ENCODE measurements at regions not wholly inside any gene's neighbourhood (a gene's known extent, or its start where the extent isn't known, plus 50 kb on each side); places are given as distances from the start of the nearest gene placed in this dataset.
A peak's percentile ranks its signal among the peaks of the same experiment; 100 is the strongest.
"Not testable (repeated sequence)": the region's sequence is repeated elsewhere in the genome, so short reads cannot be mapped to it uniquely, and the experiment has no call there.

- DNase-seq, result no peak
Observed at GRCh38 chr22:17318817-17319216, 50.4 kb upstream of the CECR2 start.

DNA sequence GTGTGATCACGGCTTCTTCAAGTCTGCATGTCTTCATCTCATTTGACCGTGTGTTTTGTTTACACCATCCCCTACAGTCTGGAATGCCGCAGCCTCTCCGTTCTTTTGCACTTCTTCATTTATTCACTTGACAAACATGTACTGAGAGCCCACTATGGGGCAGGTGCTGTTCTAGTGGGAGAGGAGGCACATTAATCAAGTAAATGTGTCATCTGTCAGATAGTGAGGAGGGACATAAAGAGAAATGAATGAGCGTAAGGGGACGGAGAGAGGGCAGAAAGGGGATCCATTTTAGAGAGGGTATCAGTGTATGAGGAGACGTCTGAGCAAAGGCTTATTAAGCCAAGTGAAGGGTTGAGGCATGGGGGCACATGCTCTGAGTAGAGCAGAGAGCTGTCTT is 54.0 kb upstream of the CECR2 start:
- DNase-seq, result no peak

GRCh38 chr22:17314487-17314886 is 54.8 kb upstream of the CECR2 start:
- no peak for DNase-seq

- DNase-seq, result no peak
Observed at GRCh38 chr22:17313626-17314025, 55.6 kb upstream of the CECR2 start.

DNA sequence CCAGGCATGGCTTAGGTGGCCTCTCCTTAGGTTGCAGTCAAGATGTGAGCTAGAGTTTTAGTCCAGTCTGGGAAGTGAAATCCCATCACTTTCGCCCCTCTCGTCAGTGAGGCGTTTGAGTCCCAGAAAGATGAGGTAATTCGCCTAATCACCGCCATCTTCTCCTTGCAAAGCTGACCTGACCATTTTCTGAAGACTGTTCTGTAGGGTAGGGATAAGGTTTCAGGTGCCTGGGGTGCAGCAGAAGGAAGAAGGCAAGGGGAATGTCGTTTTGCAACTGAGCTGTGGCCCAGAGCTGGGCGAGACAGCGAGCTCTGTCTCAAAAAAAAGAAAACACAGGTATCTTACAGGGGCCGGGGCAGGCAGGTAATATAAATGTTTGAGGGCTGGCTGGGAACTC is 61.7 kb upstream of the CECR2 start:
- no peak for DNase-seq

- no peak for DNase-seq
Observed at GRCh38 chr22:17305076-17305475, 64.2 kb upstream of the CECR2 start.

DNA sequence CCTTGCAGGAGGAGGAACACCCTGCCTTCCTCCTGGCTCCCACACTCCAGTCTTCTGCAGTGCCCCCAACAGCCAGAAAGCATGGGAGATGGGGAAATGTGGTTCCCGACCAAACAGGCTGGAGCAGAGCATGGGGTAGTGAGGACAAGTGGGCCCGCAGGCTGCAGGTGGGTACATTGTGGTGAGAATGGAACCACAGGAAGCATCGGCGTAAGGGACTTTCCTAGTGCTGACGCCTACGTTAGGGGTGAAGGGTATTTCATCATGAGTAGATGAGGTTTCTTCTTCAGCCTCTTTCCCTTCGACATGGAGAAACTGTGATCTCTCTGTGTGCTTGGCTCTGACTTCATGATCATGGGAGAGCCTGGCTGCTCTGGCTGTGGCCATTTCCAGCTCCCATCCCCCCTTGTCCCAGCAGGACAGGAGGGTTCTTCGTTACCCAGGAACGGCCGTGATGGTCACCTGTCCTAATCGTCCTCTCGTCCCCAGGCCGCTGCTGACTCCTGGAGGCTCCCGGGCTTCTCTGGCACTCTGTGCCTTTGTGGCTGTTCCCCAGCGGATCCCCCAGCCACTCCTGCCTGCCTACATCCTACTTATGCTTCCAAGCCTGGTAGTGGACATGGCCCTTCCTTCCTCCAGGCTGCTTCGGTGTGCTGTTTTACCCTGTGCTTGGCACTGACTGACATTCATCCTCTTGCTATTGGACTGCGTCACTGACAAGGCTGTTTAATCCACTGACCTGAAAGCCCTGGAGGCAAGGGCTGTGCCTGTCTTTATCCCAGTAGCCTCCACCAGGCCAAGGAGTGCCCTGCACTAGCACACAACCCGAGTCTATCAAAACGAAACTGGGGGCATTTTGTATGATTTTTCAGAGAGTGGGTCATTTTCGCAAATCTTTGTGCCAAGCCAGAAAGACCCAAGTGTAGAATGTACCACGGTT is 65.2 kb upstream of the CECR2 start:
- DNase-seq, result peak; percentile 24

DNA sequence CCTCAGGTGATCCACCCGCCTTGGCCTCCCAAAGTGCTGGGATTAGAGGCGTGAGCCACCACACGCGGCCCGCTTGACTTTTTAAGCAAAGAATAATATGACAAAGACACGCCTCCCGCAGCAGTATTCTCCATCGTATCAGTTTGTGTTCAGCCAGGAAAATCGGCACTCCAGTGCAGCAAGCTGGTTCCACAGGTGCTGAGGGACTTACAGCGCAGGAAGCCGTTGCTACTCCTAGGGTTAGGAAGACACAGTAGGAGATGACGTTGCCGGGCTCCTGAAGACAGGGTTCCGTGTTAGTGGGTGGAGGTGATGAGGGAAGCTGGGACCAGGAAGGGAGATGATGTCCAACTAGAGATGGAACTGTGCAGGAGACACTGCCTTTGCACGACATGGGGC is 65.8 kb upstream of the CECR2 start:
- no peak for DNase-seq

GRCh38 chr22:17302616-17303015 is 66.6 kb upstream of the CECR2 start:
- DNase-seq, result no peak

DNA sequence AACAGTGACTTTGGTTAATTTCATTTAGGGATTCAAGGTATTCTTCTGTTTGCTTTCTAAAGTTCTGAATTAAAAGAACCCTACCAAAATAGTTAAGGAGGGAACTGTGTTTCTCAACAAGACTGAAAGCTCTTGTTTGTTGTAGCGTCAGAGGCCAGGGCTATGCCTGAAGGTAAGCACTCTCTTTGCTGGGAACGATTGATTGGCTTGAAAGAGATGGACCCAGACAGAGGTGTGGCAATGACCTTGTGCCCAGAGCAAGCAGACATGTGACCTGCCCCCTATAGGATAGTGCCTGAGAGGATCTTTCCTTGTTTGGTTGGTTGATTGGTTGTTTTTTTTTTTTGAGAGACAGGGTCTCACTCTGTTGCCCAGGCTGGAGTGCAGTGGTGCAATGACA is 68.3 kb upstream of the CECR2 start:
- no peak for DNase-seq

DNA sequence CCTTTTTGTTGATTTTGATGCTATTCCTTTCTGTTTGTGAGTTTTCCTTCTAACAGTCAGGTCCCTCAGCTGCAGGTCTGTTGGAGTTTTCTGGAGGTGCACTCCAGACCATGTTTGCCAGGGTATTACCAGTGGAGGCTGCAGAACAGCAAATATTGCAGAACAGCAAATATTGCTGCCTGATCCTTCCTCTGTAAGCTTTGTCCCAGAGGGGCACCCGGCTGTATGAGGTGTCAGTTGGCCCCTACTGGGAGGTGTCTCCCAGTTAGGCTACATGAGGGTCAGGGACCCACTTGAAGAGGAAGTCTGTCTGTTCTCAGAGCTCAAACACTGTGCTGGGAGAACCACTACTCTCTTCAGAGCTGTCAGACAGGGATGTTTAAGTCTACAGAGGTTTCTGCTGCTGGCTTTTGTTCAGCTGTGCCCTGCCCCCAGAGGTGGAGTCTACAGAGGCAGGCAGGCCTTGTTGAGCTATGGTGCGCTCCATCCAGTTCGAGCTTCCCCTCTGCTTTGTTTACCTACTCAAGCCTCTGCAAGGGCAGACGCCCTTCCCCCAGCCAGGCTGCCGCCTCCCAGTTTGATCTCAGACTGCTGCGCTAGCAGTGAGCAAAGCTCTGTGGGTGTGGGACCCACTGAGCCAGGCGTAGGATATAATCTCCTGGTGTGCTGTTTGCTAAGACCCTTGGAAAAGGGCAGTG is 70.3 kb upstream of the CECR2 start:
- DNase-seq, result not testable (repeated sequence)

DNA sequence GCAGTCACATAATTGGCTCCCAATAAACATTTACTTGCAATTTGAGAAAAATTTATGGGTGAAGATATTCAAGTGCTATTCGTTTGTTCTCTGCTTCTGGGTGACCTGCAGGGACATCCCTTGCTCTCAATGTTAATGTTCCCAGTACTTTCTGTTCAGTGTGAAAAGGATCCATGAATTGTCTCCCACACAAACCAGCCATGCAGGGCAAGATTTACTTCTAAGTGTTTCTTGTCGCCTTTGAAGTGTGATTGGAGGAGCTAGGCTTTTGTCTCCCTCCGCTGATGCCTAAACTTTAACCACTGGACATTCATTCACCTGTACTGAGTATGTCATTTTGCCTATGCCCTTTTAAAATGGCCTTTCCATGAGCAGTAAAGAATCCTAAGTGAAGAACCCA is 66.4 kb upstream of the ADA2 start:
- no peak for DNase-seq

- DNase-seq, result no peak
Observed at GRCh38 chr22:17284888-17285287, 65.7 kb upstream of the ADA2 start.

- no peak for DNase-seq
Observed at GRCh38 chr22:17284466-17284865, 65.2 kb upstream of the ADA2 start.

DNA sequence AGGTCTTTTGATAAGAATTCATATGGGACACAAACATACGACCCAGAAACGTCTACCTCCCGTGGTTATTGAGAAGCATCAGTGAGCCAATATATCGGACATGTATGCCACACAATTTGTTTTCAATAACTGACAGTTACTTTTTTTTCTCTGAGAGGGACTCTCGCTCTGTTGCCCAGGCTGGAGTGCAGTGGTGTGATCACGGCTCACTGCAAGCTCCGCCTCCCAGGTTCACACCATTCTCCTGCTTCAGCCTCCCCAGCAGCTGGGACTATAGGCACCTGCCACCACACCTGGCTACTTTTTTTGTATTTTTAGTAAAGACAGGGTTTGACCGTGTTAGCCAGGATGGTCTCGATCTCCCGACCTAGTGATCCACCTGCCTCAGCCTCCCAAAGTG is 64.6 kb upstream of the ADA2 start:
- DNase-seq, result not testable (repeated sequence)

DNA sequence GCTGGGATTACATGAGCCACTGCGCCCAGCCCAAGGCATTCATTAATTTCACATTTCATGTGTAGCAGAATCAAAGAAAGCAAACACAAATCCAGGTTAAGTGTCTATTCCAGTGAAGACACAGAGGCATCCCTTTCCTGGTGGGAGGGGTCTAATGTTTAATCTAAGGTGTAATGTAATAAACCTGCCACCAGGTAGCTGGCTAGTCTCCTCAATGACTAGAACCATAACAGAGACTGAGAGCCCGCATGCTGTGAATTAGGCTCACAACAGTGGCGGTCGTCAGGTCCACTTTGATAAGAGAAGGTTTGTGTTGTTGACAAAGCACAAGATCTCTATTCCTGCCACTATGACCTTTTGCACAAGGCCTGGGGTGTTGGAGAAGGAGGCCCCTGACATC is 64.2 kb upstream of the ADA2 start:
- no peak for DNase-seq

- no peak for DNase-seq
Observed at GRCh38 chr22:17281440-17281841, 62.2 kb upstream of the ADA2 start.

DNA sequence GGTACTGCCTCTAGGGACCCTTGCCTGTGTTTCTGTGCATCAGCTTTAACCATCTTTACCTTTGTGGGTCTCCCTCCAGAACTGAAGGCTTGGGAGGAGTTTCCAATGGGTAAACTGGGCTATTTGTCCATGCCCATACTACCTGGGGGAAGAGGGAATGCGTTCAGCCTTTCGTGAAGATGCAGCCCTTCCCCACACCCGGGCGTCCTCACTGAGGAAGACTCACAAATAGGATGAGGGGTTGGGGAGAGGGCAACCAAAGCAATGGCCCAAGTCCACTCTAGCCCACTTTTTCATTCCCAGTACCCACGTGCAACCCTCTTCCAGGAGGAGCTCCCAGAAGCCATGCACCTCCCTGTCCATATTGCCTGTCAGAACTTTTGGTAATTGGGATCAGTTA is 61.8 kb upstream of the ADA2 start:
- no peak for DNase-seq

GRCh38 chr22:17272511-17272991 is 53.3 kb upstream of the ADA2 start:
- DNase-seq, result no peak

DNA sequence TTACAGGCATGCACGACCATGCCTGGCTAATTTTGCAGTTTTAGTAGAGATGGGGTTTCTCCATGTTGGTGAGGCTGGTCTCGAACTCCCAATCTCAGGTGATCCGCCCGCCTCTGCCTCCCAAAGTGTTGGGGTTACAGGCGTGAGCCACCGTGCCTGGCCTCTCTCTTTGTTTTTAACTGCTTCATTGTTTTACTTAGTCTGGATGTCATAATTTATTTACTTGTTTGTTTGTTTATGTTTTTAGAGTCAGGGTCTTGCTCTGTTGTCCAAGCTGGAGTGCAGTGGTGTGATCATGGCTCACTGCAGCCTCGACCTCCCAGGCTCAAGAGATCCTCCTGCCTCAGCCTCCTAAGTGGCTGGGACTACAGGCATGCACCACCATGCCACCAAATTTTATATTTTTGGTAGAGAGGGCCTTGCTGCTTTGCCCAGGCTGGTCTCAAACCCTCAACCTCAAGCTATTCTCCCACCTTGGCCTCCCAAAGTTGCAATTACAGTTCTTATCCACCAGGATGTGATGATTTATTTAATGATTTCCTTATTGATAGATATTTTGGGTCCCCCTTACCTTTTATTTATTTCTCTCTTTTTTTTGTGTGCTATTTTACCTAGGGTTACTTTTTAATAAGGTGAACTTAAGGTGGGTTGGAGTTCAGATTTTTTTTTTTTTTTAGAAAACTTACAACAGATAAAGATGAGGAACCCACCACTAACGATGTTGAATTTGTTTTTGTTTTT is 52.6 kb upstream of the ADA2 start:
- DNase-seq, result no peak

DNA sequence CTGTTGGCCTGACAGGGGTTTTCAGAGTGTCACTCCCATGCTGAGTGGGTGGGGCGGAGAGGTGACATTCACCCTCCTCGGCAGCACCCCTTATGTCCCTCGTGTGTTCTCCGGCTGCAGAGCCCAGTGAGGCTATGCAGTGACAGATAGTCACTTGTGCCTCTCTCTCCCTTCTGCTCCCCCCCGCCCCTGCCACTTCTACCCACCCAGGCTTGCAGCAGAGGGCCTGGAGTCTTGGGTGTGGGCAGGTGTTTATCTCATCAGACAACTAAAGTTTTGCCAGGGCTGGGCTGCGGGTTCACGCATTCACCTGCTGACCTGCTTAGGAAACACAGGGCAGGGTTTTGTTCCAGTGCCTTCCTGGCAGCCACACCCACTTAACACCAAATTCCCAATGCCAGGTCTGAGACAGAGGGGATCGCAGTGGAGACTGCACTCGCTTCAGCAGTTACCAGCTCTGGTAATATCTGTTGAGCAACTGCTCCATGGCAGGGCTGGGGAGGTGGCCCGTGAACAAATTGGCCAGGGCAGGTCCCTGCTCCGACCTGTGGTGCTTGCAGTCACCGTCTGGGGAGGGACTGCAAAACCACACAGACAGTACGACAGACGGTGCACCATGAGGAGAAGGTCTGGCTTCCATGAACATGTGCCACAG is 50.5 kb upstream of the ADA2 start:
- no peak for DNase-seq

- DNase-seq, result no peak
Observed at GRCh38 chr22:17269224-17269606, 50.0 kb upstream of the ADA2 start.
